ENCODE measurements at regions not wholly inside any gene's neighbourhood (a gene's known extent, or its start where the extent isn't known, plus 50 kb on each side); places are given as distances from the start of the nearest gene placed in this dataset.

DNA sequence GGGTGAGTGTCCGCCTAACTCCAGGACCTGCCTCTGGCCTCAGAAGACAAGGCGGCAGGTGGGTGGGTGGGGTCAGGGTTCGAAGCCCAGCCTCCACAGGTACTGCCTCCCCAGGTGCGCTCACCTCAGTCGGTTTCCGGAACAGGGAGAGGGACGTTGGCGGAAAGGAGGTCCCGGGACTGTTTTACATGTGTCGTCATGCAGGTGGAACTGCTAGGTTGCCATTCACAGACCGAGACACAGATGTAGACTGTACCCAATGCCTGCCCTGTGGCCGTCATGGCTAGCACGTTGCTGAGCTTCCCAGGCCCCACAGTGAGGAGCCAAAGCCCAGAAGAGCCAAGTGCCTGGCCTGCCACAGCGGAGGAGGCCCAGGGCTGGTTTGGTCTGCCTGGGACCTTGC is 284.0 kb upstream of the HS6ST1 start:
- Histone ChIP-seq H3K4me1 (replicated peaks in 1 of 2; ENCODE audit: control insufficient read depth in 2 of 2, insufficient read depth in 2 of 2, low read length in 2 of 2) (no peaks in the 10 kb centered on the region), H3K4me3 (no peak overlapping the region), H3K27me3 (ENCODE audit: control insufficient read depth in 2 of 2, insufficient read depth in 2 of 2, low read length in 2 of 2) (peaks cover 0 to 55% of the 10 kb centered on the region in 2 experiments; a peak in 3 of 5 replicates), H3K36me3 (ENCODE audit: control insufficient read depth, insufficient read depth, low read length) (no peaks in the 10 kb centered on the region), H3K9me1 (ENCODE audit: control insufficient read depth, insufficient read depth, low read length) (no peaks in the 10 kb centered on the region), H3K9ac (ENCODE audit: insufficient read depth in 1 of 2, low read depth in 2 of 2, low read length in 2 of 2) (no peak overlapping the region), H3K27ac (ENCODE audit: extremely low read depth, low read depth, low read length) (no peak overlapping the region), H3K9me3 (replicated peaks; ENCODE audit: control insufficient read depth, insufficient read depth, low read depth, low read length) (no peaks in the 10 kb centered on the region), H3K4me2 (ENCODE audit: insufficient read depth, low read length) (no peak overlapping the region), H3K79me2 (ENCODE audit: control insufficient read depth, insufficient read depth, low read length) (no peaks in the 10 kb centered on the region), H4K20me1 (replicated peaks; ENCODE audit: control insufficient read depth, insufficient read depth, low read length) (no peaks in the 10 kb centered on the region), H2AFZ (ENCODE audit: low read depth, low read length) (no peak overlapping the region)
- in situ Hi-C loops (cut with MboI), result no loop called here
- intact Hi-C loops (cut with micrococcal nuclease), result no loop called here
- POLR2A ChIA-PET, result no interaction called here
- CTCF ChIA-PET (ENCODE audit: low intra/inter-chr PET ratio), result no interaction called here
- FAIRE-seq, result no peak
- no peak for DNase-seq (ENCODE audit: extremely low read depth in 1 of 4, low spot score in 3 of 4)
- no peak for TF ChIP-seq ILF3 (IDR thresholded peaks at IDR 0.05; ENCODE audit: borderline replicate concordance)
- TF ChIP-seq PREB (CRISPR knock-in tag; IDR thresholded peaks at IDR 0.05), result no peak
- no peak for TF ChIP-seq RBM14 (IDR thresholded peaks at IDR 0.05; ENCODE audit: borderline replicate concordance, insufficient read depth, low read depth, low read length)
- TF ChIP-seq ATF2 (CRISPR knock-in tag; IDR thresholded peaks at IDR 0.05), result no peak
- TF ChIP-seq SMARCE1 (IDR thresholded peaks at IDR 0.05), result no peak
- TF ChIP-seq NFE2L1 (tag; IDR thresholded peaks at IDR 0.05; ENCODE audit: borderline replicate concordance, low read depth), result no peak
- no peak for TF ChIP-seq OTX1 (CRISPR knock-in tag; IDR thresholded peaks at IDR 0.05)
- no peak for TF ChIP-seq THRAP3 (IDR thresholded peaks at IDR 0.05; ENCODE audit: borderline replicate concordance)
- no peak for TF ChIP-seq SUPT5H (IDR thresholded peaks at IDR 0.05)
- TF ChIP-seq MAFF (IDR thresholded peaks at IDR 0.05; ENCODE audit: low read length), result no peak
- TF ChIP-seq ZNF324 (CRISPR knock-in tag; IDR thresholded peaks at IDR 0.05), result no peak
- TF ChIP-seq CEBPG (CRISPR knock-in tag; IDR thresholded peaks at IDR 0.05), result no peak
- no peak for TF ChIP-seq CEBPG (tag; conservative IDR thresholded peaks at IDR 0.05 in 1 of 2, IDR thresholded peaks at IDR 0.05 in 1 of 2)
- TF ChIP-seq ZNF445 (CRISPR knock-in tag; IDR thresholded peaks at IDR 0.05; ENCODE audit: low read depth), result no peak
- TF ChIP-seq ZNF655 (CRISPR knock-in tag; IDR thresholded peaks at IDR 0.05), result no peak
- TF ChIP-seq CREBBP (IDR thresholded peaks at IDR 0.05; ENCODE audit: low read depth, low read length), result no peak
- no peak for TF ChIP-seq TRIM24 (IDR thresholded peaks at IDR 0.05)
- TF ChIP-seq DNMT1 (IDR thresholded peaks at IDR 0.05), result no peak
- WGBS (ENCODE audit: insufficient coverage, low coverage, missing lambda C conversion rate), result 1% methylated on average over 11 of the region's 14 CpGs
- BruUV-seq (replicated peaks), result no TSS peak
- no peak; the same call in 2 of the 3 replicates for ATAC-seq
